ENCODE measurements at regions not wholly inside any gene's neighbourhood (a gene's known extent, or its start where the extent isn't known, plus 50 kb on each side); places are given as distances from the start of the nearest gene placed in this dataset.

DNA sequence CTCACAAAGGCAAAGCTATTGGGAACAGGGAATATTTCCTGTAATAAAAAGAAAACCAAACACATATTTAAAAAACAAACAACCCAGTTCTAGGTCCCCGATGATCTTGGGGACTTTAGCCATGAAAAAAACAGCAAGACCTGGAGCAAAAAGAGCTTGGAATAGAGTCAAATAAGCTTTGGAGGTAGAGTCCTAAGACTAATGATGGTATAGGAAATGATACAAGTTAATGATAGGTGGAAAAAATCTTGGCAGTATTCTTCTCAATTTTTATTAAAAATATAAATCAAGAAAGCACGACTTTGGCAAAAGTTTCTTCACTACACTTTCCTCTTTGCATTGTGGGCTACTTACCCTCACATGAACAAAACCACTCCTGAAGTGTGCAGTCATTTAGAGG lies 481.5 kb downstream of the EBF1 start:
- ATAC-seq (no peak), DNase-seq (no peak)
- Mint-ChIP-seq H3K9me3 (no peaks in the 10 kb centered on the region), H3K36me3 (ENCODE audit: insufficient read depth) (no peaks in the 10 kb centered on the region), H3K4me3 (no peak overlapping the region), H3K27me3 (ENCODE audit: low read depth) (peaks cover 3% of the 10 kb centered on the region), H3K4me1 (ENCODE audit: low read depth) (no peaks in the 10 kb centered on the region)

- ATAC-seq (no peak), DNase-seq (no peak)
- Mint-ChIP-seq H3K4me1 (ENCODE audit: low read depth) (no peaks in the 10 kb centered on the region), H3K4me3 (no peak overlapping the region), H3K9me3 (no peaks in the 10 kb centered on the region), H3K27me3 (ENCODE audit: low read depth) (peaks cover 3% of the 10 kb centered on the region), H3K36me3 (ENCODE audit: insufficient read depth) (no peaks in the 10 kb centered on the region)
Observed at GRCh38 chr5:158616707-158617106, 483.0 kb downstream of the EBF1 start.

DNA sequence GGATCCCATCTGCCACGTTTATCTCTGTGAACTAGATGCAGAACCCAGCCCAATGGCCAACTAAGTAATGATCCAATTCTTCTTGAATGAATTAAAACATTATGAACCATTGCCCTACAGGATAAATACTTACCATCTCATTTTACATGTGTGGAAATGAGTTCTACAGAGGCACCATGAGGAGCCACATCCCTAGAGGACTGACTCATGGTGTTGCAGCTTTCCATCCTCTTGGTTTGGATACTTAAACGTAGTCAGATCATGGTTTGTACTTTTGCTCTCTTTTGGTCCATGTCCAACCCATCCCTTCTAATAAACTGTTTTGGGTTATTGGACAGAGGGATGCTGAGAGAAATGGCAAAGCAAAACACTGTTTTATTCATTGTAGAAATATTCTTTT lies 484.8 kb downstream of the EBF1 start:
- no peak for DNase-seq
- no peak overlapping the region for H3K4me3 Mint-ChIP-seq
- H3K9me3 Mint-ChIP-seq = no peaks in the 10 kb centered on the region
- no peaks in the 10 kb centered on the region for H3K4me1 Mint-ChIP-seq (ENCODE audit: low read depth)
- peaks cover 3% of the 10 kb centered on the region for H3K27me3 Mint-ChIP-seq (ENCODE audit: low read depth)
- no peak for ATAC-seq
- no peaks in the 10 kb centered on the region for H3K36me3 Mint-ChIP-seq (ENCODE audit: insufficient read depth)

GRCh38 chr5:158611581-158611980 lies 488.1 kb downstream of the EBF1 start:
- DNase-seq (no peak), ATAC-seq (no peak)
- H3K4me3 Mint-ChIP-seq = no peak overlapping the region
- H3K4me1 Mint-ChIP-seq (ENCODE audit: low read depth) = no peaks in the 10 kb centered on the region
- no peaks in the 10 kb centered on the region for H3K36me3 Mint-ChIP-seq (ENCODE audit: insufficient read depth)
- peaks cover 3% of the 10 kb centered on the region for H3K27me3 Mint-ChIP-seq (ENCODE audit: low read depth)
- no peaks in the 10 kb centered on the region for H3K9me3 Mint-ChIP-seq

DNA sequence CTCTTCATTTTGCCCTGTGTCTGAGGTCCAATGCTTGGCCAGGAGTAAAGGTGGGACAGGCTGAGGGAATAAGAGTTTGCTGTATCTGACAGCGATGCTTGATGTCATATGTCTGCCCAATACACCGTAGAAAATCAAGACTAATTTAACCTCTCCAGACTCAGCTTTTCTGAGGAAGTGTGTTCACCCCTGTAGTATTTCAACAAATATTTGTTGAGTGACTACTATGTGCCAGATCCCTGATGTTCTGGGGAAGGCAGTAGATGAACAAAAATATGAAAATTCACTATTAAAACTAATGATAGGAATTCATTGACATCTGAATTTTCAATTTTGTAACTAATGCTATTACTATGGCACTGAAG lies 489.7 kb downstream of the EBF1 start:
- ATAC-seq = no peak
- Mint-ChIP-seq H3K27me3 (ENCODE audit: low read depth) (peaks cover 3% of the 10 kb centered on the region), H3K4me3 (no peak overlapping the region), H3K36me3 (ENCODE audit: insufficient read depth) (no peaks in the 10 kb centered on the region), H3K9me3 (no peaks in the 10 kb centered on the region), H3K4me1 (ENCODE audit: low read depth) (no peaks in the 10 kb centered on the region)
- no peak for DNase-seq

- no peak for DNase-seq
- Mint-ChIP-seq H3K4me1 (ENCODE audit: low read depth) (no peaks in the 10 kb centered on the region), H3K27me3 (ENCODE audit: low read depth) (peaks cover 3% of the 10 kb centered on the region), H3K36me3 (ENCODE audit: insufficient read depth) (no peaks in the 10 kb centered on the region), H3K4me3 (no peak overlapping the region), H3K9me3 (no peaks in the 10 kb centered on the region)
- no peak for ATAC-seq
Observed at GRCh38 chr5:158609333-158610050, 490.2 kb downstream of the EBF1 start.

DNA sequence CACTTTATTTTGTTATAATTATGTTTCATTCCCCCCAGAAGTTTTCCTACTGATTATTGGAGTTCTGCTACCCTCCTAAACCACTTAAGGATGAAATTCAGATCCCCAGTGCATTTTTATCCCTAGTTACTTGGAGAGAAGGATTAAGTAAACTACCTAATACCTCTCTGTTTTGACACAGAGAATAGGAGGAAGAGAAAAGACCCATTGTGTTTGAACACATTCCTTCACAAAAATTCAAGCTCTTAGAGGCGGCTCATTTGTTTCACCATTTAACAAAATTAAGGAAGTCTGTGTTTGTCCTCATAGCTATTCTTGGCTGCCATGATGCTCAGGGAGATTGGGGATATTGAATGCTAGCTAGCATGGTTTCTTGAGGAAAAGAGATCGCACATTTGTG lies 492.6 kb downstream of the EBF1 start:
- Mint-ChIP-seq H3K4me1 (ENCODE audit: low read depth) (no peaks in the 10 kb centered on the region), H3K36me3 (ENCODE audit: insufficient read depth) (no peaks in the 10 kb centered on the region), H3K4me3 (no peak overlapping the region), H3K9me3 (no peaks in the 10 kb centered on the region), H3K27me3 (ENCODE audit: low read depth) (no peaks in the 10 kb centered on the region)
- ATAC-seq (no peak), DNase-seq (no peak)

- Mint-ChIP-seq H3K4me3 (no peak overlapping the region), H3K36me3 (ENCODE audit: insufficient read depth) (no peaks in the 10 kb centered on the region), H3K9me3 (no peaks in the 10 kb centered on the region), H3K27me3 (ENCODE audit: low read depth) (no peaks in the 10 kb centered on the region), H3K4me1 (ENCODE audit: low read depth) (no peaks in the 10 kb centered on the region)
- DNase-seq (no peak), ATAC-seq (no peak)
Observed at GRCh38 chr5:158606233-158606632, 493.5 kb downstream of the EBF1 start.

DNA sequence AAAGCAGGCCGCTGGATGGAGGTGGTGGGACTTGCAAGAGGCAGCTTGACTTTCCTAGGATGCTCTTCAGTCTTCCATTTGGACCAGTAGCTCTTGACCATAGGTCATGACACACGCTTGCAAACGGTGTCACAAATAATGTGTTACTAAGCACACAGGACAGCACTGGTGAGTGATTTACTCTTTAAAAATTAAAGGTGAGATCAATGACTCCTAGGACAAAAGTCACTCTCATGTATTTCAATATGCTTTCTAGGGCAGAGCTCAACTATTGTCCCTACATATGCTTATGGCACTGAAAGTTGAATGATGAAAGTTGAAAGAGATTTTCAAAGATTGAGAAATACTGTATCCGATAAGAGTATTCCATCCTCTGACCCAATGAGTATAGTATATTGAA lies 496.7 kb downstream of the EBF1 start:
- no peaks in the 10 kb centered on the region for H3K4me1 Mint-ChIP-seq (ENCODE audit: low read depth)
- no peak overlapping the region for H3K4me3 Mint-ChIP-seq
- ATAC-seq (no peak), DNase-seq (no peak)
- H3K9me3 Mint-ChIP-seq = no peaks in the 10 kb centered on the region
- no peaks in the 10 kb centered on the region for H3K36me3 Mint-ChIP-seq (ENCODE audit: insufficient read depth)
- no peaks in the 10 kb centered on the region for H3K27me3 Mint-ChIP-seq (ENCODE audit: low read depth)

DNA sequence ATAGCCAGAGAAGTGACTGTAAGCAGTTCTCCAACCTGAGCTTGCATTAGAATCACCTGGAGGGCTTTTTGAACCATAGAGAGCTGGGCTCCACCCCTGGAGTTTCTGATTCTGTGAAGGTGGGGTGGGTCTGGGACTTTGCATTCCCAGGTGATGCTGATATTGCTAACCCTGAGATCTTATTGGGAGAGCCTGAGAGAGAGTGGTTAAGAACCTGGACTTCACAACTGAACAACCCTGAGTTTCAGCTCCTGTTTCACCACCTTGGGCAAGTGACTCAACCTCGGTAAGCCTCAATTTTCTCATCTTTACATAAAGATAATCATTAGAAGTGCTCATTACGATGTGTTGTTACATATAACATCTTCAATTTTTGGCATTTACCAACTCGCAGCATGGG lies 498.6 kb downstream of the EBF1 start:
- Mint-ChIP-seq H3K4me1 (ENCODE audit: low read depth) (no peaks in the 10 kb centered on the region), H3K9me3 (no peaks in the 10 kb centered on the region), H3K36me3 (ENCODE audit: insufficient read depth) (no peaks in the 10 kb centered on the region), H3K27me3 (ENCODE audit: low read depth) (no peaks in the 10 kb centered on the region), H3K4me3 (no peak overlapping the region)
- DNase-seq (no peak), ATAC-seq (no peak)

GRCh38 chr5:158600679-158601078 lies 499.0 kb downstream of the EBF1 start:
- ATAC-seq (no peak), DNase-seq (no peak)
- Mint-ChIP-seq H3K36me3 (ENCODE audit: insufficient read depth) (no peaks in the 10 kb centered on the region), H3K27me3 (ENCODE audit: low read depth) (no peaks in the 10 kb centered on the region), H3K9me3 (no peaks in the 10 kb centered on the region), H3K4me3 (no peak overlapping the region), H3K4me1 (ENCODE audit: low read depth) (no peaks in the 10 kb centered on the region)

GRCh38 chr5:158599157-158599556 lies 500.6 kb downstream of the EBF1 start:
- Mint-ChIP-seq H3K36me3 (ENCODE audit: insufficient read depth) (no peaks in the 10 kb centered on the region), H3K4me3 (no peak overlapping the region), H3K4me1 (ENCODE audit: low read depth) (no peaks in the 10 kb centered on the region), H3K27me3 (ENCODE audit: low read depth) (no peaks in the 10 kb centered on the region), H3K9me3 (no peaks in the 10 kb centered on the region)
- ATAC-seq = no peak
- DNase-seq = no peak

DNA sequence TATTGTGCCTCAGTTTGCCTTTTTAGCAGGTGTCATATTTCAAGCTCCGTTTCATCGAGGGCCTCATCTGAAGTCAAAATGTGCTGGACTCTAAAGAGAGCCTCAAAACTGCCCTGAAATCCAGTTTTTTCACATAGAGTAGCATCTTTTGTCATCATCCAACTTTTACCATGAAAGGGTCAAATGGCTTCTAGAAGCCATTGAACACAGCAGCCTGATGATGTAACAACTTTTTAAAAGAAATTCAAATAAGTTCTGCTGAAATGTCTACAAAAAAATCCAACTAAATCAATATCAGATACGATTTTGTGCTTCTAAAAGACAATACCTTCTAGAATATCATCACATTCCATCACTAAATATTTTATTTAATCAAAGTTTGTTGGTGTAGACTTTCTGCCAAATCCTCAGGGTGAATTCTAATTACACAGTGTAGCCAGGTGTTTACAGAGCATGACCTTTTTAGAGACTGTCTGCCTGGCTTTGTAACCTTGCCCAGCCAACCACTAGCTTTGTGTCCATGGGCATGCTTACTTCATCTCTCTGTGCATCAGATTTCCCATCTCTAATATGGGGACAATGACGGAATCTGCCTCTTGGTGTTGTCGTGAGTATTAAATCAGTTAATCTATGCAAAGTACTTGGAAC lies 505.0 kb downstream of the EBF1 start:
- DNase-seq = no peak
- Mint-ChIP-seq H3K27me3 (ENCODE audit: low read depth) (no peaks in the 10 kb centered on the region), H3K36me3 (ENCODE audit: insufficient read depth) (no peaks in the 10 kb centered on the region), H3K4me1 (ENCODE audit: low read depth) (peaks cover 1% of the 10 kb centered on the region), H3K9me3 (no peaks in the 10 kb centered on the region), H3K4me3 (no peak overlapping the region)
- ATAC-seq = no peak

- no peaks in the 10 kb centered on the region for H3K36me3 Mint-ChIP-seq (ENCODE audit: insufficient read depth)
- peaks cover 1% of the 10 kb centered on the region for H3K4me1 Mint-ChIP-seq (ENCODE audit: low read depth)
Observed at GRCh38 chr5:158593925-158594324, 505.8 kb downstream of the EBF1 start.

DNA sequence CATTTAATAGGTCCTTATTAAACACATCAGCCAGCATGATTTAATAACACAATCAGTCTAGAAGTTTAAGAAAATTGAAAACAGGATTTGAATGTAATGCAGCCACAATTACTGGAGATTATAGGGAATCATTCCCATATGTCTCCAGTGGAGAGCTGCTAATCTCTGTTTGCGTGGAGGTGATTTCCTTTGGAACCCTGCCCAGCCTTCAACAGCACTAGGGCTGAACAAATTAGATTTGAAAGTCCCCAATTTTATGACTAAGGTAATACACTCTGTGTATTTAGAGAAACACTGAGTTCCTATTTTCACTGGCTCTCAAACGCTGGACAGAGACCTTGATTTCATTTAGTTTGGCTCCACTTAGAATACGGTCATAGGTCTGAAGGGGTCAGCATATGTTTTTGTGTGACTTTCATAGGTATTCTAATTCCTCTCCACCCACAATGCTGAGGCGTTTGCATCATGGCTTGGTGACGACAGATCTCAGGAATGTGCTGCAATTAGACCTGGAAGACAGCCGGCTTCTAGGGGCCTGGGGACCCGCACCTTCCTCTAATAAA lies 508.3 kb downstream of the EBF1 start:
- Mint-ChIP-seq H3K36me3 (ENCODE audit: insufficient read depth) (no peaks in the 10 kb centered on the region), H3K27me3 (ENCODE audit: low read depth) (no peaks in the 10 kb centered on the region), H3K4me3 (no peak overlapping the region), H3K4me1 (ENCODE audit: low read depth) (peaks cover 1% of the 10 kb centered on the region), H3K9me3 (no peaks in the 10 kb centered on the region)
- ATAC-seq = no peak
- no peak for DNase-seq

More at GRCh38 chr5:158593925-158594324, 505.8 kb downstream of the EBF1 start:
- Mint-ChIP-seq H3K4me3 (no peak overlapping the region), H3K9me3 (no peaks in the 10 kb centered on the region), H3K27me3 (ENCODE audit: low read depth) (no peaks in the 10 kb centered on the region)
- DNase-seq (no peak), ATAC-seq (no peak)
